Nucleus accumbens (tissue), 56 donors: ENCODE measurements at regions not wholly inside any gene's neighbourhood (a gene's known extent, or its start where the extent isn't known, plus 50 kb on each side); places are given as distances from the start of the nearest gene placed in this dataset.
"Not testable (repeated sequence)": the region's sequence is repeated elsewhere in the genome, so short reads cannot be mapped to it uniquely, and the experiment has no call there.

Source experiments
- DNase-seq, 56 donors: peaks; one replicate each; lab custom pipeline; 2025; lab: John Stamatoyannopoulos, UW

DNA sequence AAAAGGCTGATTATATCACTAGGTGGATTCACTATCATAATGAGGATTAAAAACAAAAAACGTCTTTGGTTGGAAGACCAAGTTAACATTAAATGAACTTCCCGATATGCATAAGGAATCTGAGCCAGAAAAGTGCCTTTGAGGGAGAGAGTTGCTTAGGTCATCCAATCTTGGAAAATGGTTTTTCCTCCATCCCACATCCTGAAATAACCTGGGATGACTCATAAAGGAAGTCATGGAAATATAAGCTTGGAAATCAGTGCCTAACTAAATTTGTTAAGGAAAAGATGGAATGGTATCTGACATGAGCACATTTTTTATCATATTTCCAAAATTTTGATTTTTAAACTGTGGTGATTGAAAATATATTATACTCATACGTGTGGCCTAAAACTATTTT, 66.0 kb downstream of the KBTBD8 start:
- DNase-seq = no peak

DNA sequence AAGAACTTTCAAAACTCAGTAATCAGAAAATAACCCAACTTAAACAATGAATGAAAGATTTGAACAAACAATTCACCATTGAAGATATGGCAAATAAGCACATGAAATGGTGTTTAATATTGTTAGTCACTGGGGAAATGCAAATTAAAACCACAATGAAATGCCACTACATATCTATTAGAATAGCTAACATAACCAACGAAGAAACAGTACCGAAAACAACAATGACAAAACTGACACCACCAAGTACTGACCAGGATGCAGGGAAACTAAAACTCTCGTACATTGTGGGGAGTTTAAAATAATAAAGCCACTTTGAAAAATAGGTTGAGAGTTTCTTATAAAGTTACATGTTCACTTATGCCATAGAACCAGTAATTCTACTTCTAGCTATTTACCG, 69.1 kb downstream of the KBTBD8 start:
- DNase-seq = no peak

DNA sequence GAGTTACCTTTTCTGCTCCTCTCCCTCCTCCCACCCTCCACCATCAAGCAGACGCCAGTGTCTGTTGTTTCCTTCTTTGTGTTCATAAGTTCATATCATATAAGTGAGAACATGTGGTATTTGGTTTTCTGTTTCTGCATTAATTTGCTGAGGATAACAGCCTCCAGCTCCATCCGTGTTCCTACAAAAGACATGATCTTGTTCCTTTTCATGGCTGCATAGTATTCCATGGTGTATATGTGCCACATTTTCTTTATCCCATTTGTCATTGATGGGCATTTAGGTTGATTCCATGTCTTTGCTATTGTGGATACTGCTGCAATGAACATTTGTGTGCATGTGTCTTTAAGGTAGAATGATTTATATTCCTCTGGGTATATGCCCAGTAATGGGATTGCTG, 74.5 kb downstream of the KBTBD8 start:
- DNase-seq = not testable (repeated sequence)

DNA sequence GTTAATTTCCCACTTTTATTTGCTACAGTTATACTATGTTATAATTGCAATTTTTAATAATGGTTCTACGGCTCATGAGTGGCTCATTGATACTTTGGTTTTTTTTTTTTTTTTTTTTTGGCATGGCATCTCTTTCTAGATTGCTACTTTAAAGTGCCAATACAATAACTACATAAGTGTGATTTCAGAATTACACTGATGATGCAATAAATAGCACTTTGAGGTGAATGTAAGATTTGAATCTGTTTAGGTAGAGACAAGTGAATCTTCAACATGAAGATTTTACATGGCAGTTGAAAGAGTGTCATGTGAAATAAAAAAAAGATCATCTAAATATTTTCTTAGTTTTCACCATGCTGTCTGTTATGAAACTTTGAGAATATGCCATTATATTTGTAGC, 75.7 kb downstream of the KBTBD8 start:
- DNase-seq = no peak

DNA sequence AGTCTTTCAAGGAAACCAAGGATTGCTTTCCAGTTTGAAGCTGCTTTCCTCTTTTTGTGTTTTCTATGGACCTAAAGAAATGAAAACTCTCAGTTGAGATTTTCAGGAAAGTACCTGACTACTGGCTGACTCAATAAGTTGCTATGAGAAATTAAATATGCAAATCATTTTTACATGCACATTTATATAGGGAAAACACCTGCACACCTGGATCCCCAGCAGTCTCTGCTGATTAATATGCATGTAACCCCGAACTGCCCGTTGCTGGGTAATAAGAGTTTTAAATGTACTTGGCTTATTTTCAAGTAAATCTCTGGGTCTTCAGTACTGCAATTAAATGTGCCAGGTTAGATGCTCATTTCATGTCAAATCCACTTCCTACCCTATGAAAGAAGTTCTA, 77.2 kb downstream of the KBTBD8 start:
- no peak for DNase-seq

DNA sequence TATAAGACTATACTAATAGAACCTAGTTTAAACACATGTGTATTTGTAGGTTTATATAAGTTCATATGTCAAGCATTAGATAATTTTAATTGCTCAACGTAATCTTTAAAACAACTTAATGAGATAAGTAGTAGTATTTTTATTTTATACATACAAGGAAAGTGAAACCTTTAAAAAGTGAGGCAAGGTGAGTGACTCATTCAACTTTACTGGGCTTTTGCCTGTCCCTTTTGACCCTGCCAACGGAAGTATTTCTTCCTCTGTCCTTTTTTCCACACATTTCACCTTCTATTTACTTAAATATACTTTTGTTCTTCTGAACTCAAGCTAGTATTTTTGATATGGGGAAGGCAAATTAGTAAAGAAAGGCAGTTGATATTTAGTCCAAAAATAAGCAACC, 78.5 kb downstream of the KBTBD8 start:
- DNase-seq = no peak

DNA sequence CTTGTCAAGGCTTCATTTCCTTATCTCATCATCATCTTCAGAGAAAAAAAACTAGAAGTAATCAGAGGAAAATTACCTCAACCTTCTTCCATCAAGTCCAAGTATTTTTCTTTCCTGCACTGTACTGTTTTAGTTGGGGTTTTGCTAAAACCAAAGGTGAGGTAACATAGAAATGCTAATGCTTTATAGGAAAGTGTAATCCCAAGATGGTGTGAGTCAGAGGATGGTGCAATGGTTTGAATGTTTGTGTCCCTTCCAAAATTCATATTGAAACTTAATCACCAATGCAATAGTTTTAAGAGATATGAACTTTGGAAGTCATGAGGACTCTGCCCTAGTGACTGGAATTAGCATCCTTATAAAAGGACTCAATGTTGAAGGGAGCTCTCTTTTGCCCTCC, 79.5 kb downstream of the KBTBD8 start:
- no peak for DNase-seq

DNA sequence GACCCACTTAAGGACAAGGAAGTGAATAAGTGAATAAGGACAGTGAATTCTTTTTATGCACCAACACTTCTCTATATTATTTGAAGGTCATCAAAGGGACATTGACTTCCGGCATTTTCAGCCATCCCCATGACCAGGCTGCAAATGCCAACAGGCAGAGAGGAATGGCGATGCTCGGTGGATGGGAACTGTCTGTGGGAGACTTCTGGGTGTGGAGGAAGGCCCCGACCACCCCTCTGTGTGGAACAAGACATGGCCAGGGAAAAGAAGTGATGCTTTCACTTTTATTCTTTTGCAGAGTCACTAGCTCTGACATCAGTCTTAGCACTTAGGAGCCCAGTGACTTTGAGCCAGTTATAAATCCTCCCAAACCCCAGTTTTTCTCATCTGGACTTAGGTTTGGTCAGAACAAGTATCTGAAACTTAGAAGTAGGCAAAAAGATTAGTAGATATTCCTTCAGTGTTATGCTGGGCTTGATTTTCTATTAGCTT, 84.5 kb downstream of the KBTBD8 start:
- DNase-seq = no peak

DNA sequence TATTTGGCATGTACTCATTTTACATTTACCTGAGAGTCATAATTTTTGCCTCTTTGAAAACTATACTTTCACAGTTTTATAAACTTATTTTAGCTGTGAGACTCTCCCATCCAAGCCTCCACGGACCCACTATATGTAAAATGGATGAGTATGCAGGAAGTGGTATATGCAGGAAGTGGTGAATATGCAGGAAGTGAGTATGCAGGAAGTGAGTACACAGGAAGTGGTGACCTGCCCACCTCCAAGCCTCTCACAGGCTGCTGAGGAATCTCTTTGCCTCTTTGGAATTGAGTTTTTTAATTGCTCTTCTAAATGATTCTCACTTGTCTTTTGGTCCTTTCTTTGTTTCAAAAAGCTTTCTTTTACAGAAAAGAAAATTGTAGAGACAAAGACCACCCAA, 85.2 kb downstream of the KBTBD8 start:
- DNase-seq = no peak

DNA sequence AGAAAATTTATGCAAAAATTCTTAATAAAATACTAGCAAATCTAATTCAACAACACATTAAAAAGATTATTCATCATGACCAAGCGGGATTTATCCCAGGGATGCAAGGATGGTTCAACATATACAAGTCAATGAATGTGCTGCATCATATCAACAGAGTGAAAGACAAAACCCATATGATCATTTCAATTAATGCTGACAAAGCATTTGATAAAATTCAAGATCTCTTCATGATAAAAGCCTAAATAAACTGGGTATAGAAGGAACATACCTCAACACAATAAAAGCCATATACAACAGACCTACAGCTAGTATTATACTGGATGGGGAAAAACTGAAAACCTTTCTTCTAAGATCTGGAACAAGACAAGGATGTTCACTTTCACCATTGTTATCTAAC, 89.7 kb downstream of the KBTBD8 start:
- DNase-seq = no peak

DNA sequence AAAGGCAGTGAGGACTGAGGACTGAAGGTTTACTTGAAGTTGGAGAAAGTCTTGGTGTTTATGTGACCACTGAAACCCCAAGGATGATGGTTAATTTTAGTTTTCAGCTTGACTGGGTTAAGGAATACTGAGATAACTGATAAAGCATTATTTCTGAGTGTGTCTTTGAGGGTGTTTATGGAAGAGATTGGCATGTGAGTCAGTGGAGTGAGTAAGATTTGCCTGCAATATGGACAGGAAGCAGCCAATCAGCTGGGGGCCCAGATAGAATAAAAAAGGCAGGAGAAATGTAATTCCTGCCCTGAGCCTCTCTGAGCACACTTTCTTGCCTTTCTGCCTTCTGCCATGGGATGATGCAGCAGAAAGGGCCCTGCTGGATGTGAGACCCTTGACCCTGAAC, 92.4 kb downstream of the KBTBD8 start:
- no peak for DNase-seq

DNA sequence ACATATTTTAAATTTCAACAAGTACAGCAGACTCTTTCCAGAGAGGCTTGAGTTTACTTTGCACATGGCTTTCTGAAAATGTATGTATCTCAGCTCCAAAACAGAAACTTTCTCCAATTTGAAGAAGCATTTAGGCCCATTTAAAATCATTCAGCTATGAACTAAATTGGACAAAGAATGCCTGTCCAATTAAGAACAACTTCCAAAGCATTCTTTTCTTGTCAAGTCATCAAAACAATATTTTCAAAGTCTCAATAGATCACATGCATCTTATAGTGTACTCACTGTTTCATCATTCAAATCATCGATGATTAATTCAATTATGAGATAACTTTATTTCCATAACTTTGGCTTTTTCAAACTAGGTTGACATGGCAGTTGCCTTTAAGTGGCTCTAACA, 95.2 kb downstream of the KBTBD8 start:
- no peak for DNase-seq

DNA sequence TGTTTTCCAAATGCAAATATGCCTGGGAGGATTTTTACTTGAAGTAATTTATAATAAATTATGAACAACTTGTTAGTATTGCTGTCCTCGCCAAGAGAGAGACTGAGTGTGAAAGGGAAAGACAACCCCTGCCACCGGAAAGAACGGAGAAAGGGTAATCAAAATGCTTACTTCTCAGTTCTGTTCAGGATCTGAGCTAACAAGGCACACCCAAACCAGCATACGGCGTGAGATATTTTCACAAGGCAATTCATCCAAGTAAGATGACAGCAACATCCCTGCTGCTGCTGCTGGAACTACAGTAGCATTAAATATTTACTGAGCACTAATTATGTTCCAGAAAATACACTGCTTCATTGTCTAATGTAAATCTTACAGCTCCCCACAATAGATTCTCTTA, 96.1 kb downstream of the KBTBD8 start:
- no peak for DNase-seq

DNA sequence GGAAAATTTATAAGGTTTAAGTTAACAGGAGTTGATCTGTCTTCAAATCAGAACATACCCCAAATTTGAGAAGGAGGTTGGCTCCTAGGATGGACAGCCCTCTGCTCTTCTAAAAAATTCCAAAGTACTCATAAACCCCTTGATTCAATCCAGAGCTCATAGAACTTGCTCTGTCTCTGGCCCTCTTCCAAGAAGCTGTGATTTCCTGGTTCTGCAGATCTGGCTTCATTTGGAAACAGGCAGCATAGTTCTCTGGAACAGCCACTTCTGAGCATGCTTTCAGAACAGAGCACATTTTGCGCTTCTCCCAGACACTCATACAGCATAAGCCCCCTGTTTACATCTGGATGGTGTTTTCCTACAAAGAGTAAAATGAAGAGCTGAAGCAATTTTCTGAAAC, 96.7 kb downstream of the KBTBD8 start:
- no peak for DNase-seq

DNA sequence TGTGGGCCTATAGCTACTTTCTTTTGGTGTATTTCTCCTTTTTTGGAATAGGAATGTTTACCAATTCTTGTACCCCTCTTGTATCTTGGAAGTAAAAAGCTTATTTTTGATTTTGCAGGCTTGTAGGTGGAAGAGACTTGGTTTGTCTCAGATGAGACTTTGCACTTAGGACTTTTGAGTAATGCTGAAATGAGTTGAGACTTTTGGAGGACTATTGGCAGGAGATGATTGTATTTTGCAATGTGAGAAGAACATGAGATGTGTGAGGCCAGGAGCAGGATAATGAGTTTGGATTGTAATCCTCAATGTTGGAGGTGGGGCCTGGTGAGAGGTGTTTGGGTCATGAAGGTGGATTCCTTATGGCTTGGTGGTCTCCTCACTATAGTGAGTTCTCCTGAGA, 106.3 kb downstream of the KBTBD8 start:
- DNase-seq = no peak

DNA sequence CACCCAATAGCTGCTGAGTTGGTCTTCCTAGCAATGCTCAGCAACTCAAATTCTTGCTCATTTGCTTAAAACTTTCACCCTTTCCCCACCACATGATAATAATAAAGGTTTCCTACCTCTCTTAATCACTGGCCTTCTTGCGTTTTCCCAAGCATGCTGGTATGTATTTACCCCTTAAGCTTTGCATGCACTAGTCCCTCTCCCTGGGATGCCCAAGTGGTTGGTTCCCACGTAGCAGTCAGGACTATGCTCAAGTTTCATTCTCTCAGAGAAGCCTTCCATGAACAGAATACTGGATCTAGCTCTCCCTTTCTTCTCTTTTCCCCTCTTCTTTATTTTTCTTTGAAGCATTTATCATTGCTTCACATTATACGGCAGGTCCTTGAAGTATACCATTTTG, 108.8 kb downstream of the KBTBD8 start:
- DNase-seq = no peak

DNA sequence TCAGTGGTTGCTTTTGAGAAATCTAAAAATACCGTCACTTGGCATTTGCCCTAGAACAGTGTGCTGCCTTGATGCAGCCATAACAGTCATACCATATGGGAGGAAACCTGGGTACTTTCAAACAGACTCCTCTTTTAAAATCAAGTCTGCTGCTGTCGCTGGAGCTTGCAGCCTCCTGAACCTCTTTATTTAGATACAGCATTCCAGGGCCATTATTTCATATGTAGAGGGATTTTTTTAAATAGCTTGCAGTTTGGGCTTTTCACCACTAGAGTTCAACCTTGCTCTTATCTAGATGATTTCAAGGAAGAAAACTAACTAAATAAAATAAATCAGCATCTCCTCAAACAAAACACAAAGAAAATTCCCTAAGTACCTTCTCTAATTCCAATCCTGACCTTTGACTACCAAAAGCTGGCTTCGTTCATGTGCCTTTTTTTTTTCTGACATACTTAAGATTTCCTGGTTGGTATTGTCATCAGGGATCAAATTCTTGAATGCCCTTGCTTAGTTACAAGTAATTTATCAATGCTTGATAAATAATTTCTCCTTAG, 111.6 kb downstream of the KBTBD8 start:
- no peak for DNase-seq

DNA sequence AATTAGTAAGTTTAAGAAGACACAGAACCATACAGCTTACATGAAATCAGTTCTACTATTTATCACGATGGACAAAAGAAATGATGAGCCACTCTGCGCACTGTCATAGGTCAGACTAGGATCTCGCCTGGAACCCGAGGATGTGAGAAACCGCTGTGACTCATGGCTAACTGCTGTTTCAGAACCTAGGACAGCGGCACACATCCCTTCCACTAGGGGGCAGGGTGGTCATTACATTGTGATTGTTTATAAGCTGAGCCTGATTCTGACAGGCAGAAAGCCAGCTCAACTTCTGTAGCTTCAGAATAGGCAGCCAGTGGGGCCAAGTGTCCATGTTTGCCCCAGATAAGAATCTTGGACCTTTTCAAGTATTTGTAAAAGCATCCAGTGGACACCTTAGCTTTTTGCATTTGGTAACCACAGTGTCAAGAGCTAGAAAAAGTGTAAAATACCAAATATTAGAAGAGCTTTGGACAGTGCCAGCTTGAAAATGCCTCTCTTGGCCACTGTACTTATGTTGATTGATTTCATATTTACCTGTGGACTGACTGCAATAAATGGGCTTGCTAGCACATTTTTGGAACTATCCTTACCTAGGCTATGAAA, 115.8 kb downstream of the KBTBD8 start:
- DNase-seq = peak in 55 of 56 donors; percentile 1 to 89 (median 49)

DNA sequence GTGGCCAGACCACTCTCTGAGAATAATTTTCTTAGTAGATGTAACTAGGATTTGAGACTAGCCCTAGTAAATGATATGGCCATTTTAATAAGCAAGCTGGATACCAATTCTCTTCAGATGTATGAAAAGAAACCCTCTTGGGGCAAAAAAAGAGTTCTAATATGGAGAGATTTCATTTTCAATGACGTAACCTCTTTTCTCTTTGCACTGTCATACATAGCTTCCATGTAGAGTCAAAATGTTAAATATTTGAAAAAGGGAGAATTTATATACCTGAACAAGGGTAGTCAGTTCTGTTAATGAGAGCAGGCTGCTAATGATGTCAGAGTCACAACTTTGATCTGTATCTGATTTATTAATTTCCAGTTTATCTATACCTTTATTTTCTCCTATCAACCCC, 120.0 kb downstream of the KBTBD8 start:
- DNase-seq = no peak

DNA sequence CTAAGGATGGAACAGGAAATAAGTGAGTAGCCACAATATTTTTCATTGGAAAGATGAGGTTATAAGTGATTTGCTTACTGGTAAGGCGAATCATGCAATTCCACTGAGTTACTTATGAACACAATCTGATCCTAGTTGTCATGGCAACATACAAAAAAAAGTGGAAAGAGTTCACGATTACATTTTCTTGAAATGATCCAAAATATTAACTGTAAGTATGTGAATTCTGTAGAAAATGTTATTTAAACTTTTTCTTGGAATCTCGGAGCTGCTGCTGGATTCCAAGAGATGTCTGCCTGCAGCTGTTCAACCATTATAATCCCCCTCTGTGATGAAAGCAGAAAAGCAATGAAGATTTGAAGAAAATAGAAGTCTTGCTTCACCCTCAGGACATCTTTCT, 120.5 kb downstream of the KBTBD8 start:
- no peak for DNase-seq

DNA sequence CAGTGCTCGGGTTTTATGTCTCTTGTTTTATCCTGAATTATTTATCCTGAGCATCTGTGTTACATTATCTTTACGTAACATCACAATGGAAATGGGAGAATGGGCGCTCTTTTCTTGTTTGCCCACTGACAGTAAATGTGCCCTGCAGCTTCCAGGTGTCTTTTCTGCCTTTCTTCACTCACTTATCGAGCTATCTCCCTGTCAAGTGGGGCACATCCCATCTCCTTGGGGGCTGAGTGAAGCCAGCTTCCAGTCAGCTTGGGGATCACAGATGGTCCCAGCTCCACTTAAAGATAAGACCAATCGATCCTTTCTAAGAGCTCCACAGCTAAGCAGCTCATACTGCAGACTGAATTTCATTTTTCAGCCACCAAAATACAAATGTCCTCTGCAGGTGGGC, 125.8 kb downstream of the KBTBD8 start:
- DNase-seq = no peak

DNA sequence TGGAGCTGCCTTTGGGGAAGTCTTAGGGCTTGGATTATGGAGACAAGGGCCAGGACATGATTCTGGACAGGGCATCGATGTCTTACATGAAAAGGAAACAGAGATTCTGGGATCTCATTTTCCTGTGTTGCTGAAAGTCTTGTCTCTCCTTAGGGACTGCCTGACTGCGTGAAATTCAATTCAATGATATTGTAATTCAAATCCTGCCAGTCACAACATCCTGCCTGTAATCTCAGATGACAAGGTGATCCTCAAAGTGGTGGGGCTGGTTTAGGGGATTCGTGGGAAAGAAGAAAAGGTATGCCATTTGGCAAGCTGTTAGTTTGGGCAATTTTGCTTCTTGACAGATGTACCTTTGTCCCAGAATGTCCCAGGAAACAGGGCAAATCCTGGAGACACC, 129.1 kb downstream of the KBTBD8 start:
- DNase-seq = no peak

DNA sequence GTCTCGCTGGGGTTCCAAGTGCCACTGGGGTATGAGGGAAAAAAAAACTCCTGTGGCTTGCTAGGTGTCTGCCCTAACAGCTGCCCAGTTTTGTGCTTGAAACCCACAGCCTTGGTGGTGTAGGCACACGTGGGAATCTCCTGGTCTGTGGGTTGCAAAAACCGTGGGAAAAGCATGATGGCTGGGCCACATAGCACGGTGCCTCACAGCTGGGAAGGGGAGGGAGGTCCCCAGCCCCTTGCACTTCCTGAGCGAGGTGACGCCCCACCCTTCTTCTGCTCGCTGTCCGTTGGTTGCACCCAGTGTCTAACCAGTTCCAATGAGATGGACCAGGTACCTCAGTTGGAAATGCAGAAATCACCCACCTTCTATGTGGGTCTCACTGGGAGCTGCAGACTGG, 144.3 kb downstream of the KBTBD8 start:
- DNase-seq = no peak
